ENCODE measurements at regions not wholly inside any gene's neighbourhood (a gene's known extent, or its start where the extent isn't known, plus 50 kb on each side); places are given as distances from the start of the nearest gene placed in this dataset.

GRCh38 chr5:154676508-154676907 is 78.7 kb upstream of the LARP1 start:
- H3K4me2 ChIP-seq, result no peak overlapping the region
- TF ChIP-seq NANOG (IDR thresholded peaks at IDR 0.05; ENCODE audit: borderline replicate concordance) (no peak), REST (IDR thresholded peaks at IDR 0.05; ENCODE audit: unreplicated experiment) (no peak), ZNF114 (CRISPR knock-in tag; IDR thresholded peaks at IDR 0.05) (no peak), JUNB (IDR thresholded peaks at IDR 0.05; ENCODE audit: unreplicated experiment) (no peak), POLR2AphosphoS5 (IDR thresholded peaks at IDR 0.05; ENCODE audit: low read depth) (no peak), ETS1 (IDR thresholded peaks at IDR 0.05) (no peak), EZH2 (IDR thresholded peaks at IDR 0.05; ENCODE audit: low read depth, unreplicated experiment) (no peak), EZH2phosphoT487 (IDR thresholded peaks at IDR 0.05; ENCODE audit: unreplicated experiment) (no peak), ZNF331 (CRISPR knock-in tag; IDR thresholded peaks at IDR 0.05; ENCODE audit: low read depth) (no peak), CTCF (conservative IDR thresholded peaks at IDR 0.05; ENCODE audit: low read depth in 2 of 2) (no peak)
- no peaks in the 10 kb centered on the region for H3K79me2 ChIP-seq (replicated peaks; ENCODE audit: insufficient read depth)
- peaks cover 7% of the 10 kb centered on the region for H3K4me1 Mint-ChIP-seq
- DNase-seq (ENCODE audit: low spot score), result no peak
- no peak overlapping the region for H3K4me3 ChIP-seq
- H3F3A ChIP-seq (replicated peaks; ENCODE audit: low read depth), result no peaks in the 10 kb centered on the region; the same call in 1 of the 2 replicates
- no peak overlapping the region for H2AFZ ChIP-seq
- H3K36me3 ChIP-seq (ENCODE audit: insufficient read depth), result no peaks in the 10 kb centered on the region
- H3K27me3 Mint-ChIP-seq (ENCODE audit: insufficient read depth, low read depth, poor library complexity), result peaks cover 16% of the 10 kb centered on the region
- H3K9me2 ChIP-seq (ENCODE audit: insufficient read depth), result no peaks in the 10 kb centered on the region; the same call in 1 of the 2 replicates
- ATAC-seq, result no peak
- no peaks in the 10 kb centered on the region for H3K36me3 Mint-ChIP-seq (ENCODE audit: low read depth)
- no peak overlapping the region for H3K4me3 Mint-ChIP-seq
- H3K9me3 Mint-ChIP-seq, result 0 out of 3 replicates have a peak, but pooled peaks cover 4% of the 10 kb centered on the region
- no peaks in the 10 kb centered on the region for H3K27me3 ChIP-seq (ENCODE audit: insufficient read depth)
- no peaks in the 10 kb centered on the region for H3K4me1 ChIP-seq (ENCODE audit: insufficient read depth)
- H3K27ac ChIP-seq (ENCODE audit: low read depth), result no peak overlapping the region
- no peak overlapping the region for H3K27ac Mint-ChIP-seq
- H4K20me1 ChIP-seq (replicated peaks; ENCODE audit: insufficient read depth), result no peaks in the 10 kb centered on the region
